OCI-LY1 (cell line): ENCODE measurements at regions not wholly inside any gene's neighbourhood (a gene's known extent, or its start where the extent isn't known, plus 50 kb on each side); places are given as distances from the start of the nearest gene placed in this dataset.

Experiments used
- H2AFZ ChIP-seq: fragments of 200-600 bp; sonication (generic), shearing (Covaris generic); 2 replicates; pipeline ENCODE4 v1.6.0; 2014; ENCODE audit warnings: antibody characterized with exemption, mild to moderate bottlenecking, low read length
- H3F3A ChIP-seq: fragments of 200-600 bp; sonication (generic), shearing (Covaris generic); 2 replicates; pipeline ENCODE4 v1.6.0; 2014; ENCODE audit warnings: mild to moderate bottlenecking, antibody characterized with exemption, low read length, moderate library complexity; ENCODE audit not compliant: insufficient read depth
- H3K27ac ChIP-seq: fragments of 200-600 bp; sonication (generic); 2 replicates; pipeline ENCODE4 v1.5.1; 2014; ENCODE audit warnings: low read length, mixed run types, mild to moderate bottlenecking, low read depth; ENCODE audit not compliant: poor library complexity, severe bottlenecking
- H3K27me3 ChIP-seq: fragments of 200-600 bp; sonication (generic); 2 replicates; pipeline ENCODE4 v1.6.0; 2014; ENCODE audit warnings: antibody characterized with exemption, mild to moderate bottlenecking, low read length, moderate library complexity; ENCODE audit not compliant: insufficient read depth
- H3K36me3 ChIP-seq: fragments of 200-600 bp; sonication (generic); 2 replicates; pipeline ENCODE4 v1.6.1; 2014; ENCODE audit warnings: mild to moderate bottlenecking, antibody characterized with exemption, low read length, moderate library complexity, mixed read lengths; ENCODE audit not compliant: insufficient read depth
- H3K4me1 ChIP-seq: fragments of 200-600 bp; sonication (generic); 2 replicates; pipeline ENCODE4 v1.5.1; 2014; ENCODE audit warnings: mild to moderate bottlenecking, low read length, moderate library complexity; ENCODE audit not compliant: insufficient read depth, severe bottlenecking
- H3K4me2 ChIP-seq: fragments of 200-600 bp; sonication (generic), shearing (Covaris generic); 2 replicates; pipeline ENCODE4 v1.6.1; 2014; ENCODE audit warnings: low read length
- H3K4me3 ChIP-seq: fragments of 200-600 bp; sonication (generic); 2 replicates; pipeline ENCODE4 v1.5.1; 2014; ENCODE audit warnings: low read length, low read depth, mild to moderate bottlenecking, mixed read lengths; ENCODE audit not compliant: poor library complexity, severe bottlenecking
- H3K79me2 ChIP-seq: fragments of 200-600 bp; shearing (Covaris generic); 2 replicates; pipeline ENCODE4 v1.6.1; 2016; ENCODE audit warnings: mixed run types, low read length, mixed read lengths; ENCODE audit not compliant: insufficient read depth
- H3K9ac ChIP-seq: fragments of 200-600 bp; sonication (generic), shearing (Covaris generic); 2 replicates; pipeline ENCODE4 v1.6.1; 2014; ENCODE audit warnings: mild to moderate bottlenecking, low read length, mixed read lengths
- H3K9me2 ChIP-seq: fragments of 200-600 bp; sonication (generic), shearing (Covaris generic); 2 replicates; pipeline ENCODE4 v1.6.1; 2014; ENCODE audit warnings: low read depth, mild to moderate bottlenecking, low read length, mixed read lengths
- H3K9me3 ChIP-seq: fragments of 200-600 bp; shearing (Covaris generic); 2 replicates; pipeline ENCODE4 v1.6.1; 2014; ENCODE audit warnings: low read length, mixed read lengths
- H4K20me1 ChIP-seq: fragments of 200-600 bp; sonication (generic), shearing (Covaris generic); 2 replicates; pipeline ENCODE4 v1.6.0; 2016; ENCODE audit warnings: mild to moderate bottlenecking, low read length; ENCODE audit not compliant: insufficient read depth
- CTCF ChIP-seq: fragments of 200-600 bp; sonication (generic), shearing (Covaris generic); IDR thresholded peaks from 2 replicates; pipeline ENCODE4 v1.5.1; 2017; ENCODE audit warnings: mild to moderate bottlenecking, antibody characterized with exemption, low read length, moderate library complexity, mixed read lengths
- EZH2 ChIP-seq: fragments of 200-600 bp; sonication (generic), shearing (Covaris generic); IDR thresholded peaks from 2 replicates; pipeline ENCODE4 v1.8.0; 2017; ENCODE audit warnings: borderline replicate concordance, mixed run types, mild to moderate bottlenecking, antibody characterized with exemption, low read length, moderate library complexity, mixed read lengths

- Histone ChIP-seq H3K4me1 (no peaks in the 10 kb centered on the region), H3K9me2 (no peaks in the 10 kb centered on the region), H3F3A (no peaks in the 10 kb centered on the region), H3K27me3 (no peaks in the 10 kb centered on the region), H3K4me3 (no peak overlapping the region), H3K9me3 (no peaks in the 10 kb centered on the region), H3K9ac (no peak overlapping the region), H3K4me2 (no peak overlapping the region), H2AFZ (no peak overlapping the region), H3K79me2 (no peaks in the 10 kb centered on the region), H3K27ac (no peak overlapping the region), H4K20me1 (no peaks in the 10 kb centered on the region), H3K36me3 (no peaks in the 10 kb centered on the region)
- TF ChIP-seq EZH2 (no peak), CTCF (no peak)
Measured at GRCh38 chr4:77398256-77398655, 207.4 kb upstream of the CXCL13 start.

GRCh38 chr4:77399831-77400230, 205.8 kb upstream of the CXCL13 start:
- Histone ChIP-seq H3K9me2 (no peaks in the 10 kb centered on the region), H3K4me2 (no peak overlapping the region), H3K79me2 (no peaks in the 10 kb centered on the region), H3K4me3 (no peak overlapping the region), H3K9me3 (no peaks in the 10 kb centered on the region), H4K20me1 (no peaks in the 10 kb centered on the region), H3F3A (no peaks in the 10 kb centered on the region), H3K36me3 (no peaks in the 10 kb centered on the region), H2AFZ (no peak overlapping the region), H3K9ac (no peak overlapping the region), H3K27ac (no peak overlapping the region), H3K4me1 (no peaks in the 10 kb centered on the region), H3K27me3 (no peaks in the 10 kb centered on the region)
- TF ChIP-seq EZH2 (no peak), CTCF (no peak)

- H3K9me2 ChIP-seq: no peaks in the 10 kb centered on the region
- H4K20me1 ChIP-seq: no peaks in the 10 kb centered on the region
- H3K9ac ChIP-seq: no peak overlapping the region
- TF ChIP-seq EZH2 (no peak), CTCF (no peak)
- no peaks in the 10 kb centered on the region for H3F3A ChIP-seq
- H2AFZ ChIP-seq: no peak overlapping the region
- no peak overlapping the region for H3K27ac ChIP-seq
- H3K4me3 ChIP-seq: no peak overlapping the region
- H3K79me2 ChIP-seq: no peaks in the 10 kb centered on the region
- no peaks in the 10 kb centered on the region for H3K4me1 ChIP-seq
- H3K27me3 ChIP-seq: no peaks in the 10 kb centered on the region
- H3K4me2 ChIP-seq: no peak overlapping the region
- no peaks in the 10 kb centered on the region for H3K9me3 ChIP-seq
- no peaks in the 10 kb centered on the region for H3K36me3 ChIP-seq
Measured at GRCh38 chr4:77413766-77414165, 191.9 kb upstream of the CXCL13 start.
